SH-SY5Y (cell line): ENCODE measurements at regions not wholly inside any gene's neighbourhood (a gene's known extent, or its start where the extent isn't known, plus 50 kb on each side); places are given as distances from the start of the nearest gene placed in this dataset.

ENCODE experiments used
- GATA2 ChIP-seq: IDR thresholded peaks from 2 replicates; pipeline ENCODE4 v1.6.1; 2011; ENCODE audit warnings: mild to moderate bottlenecking, low read depth, low read length
- GATA3 ChIP-seq: IDR thresholded peaks from 2 replicates; pipeline ENCODE4 v1.6.1; 2011; ENCODE audit warnings: low read depth, mild to moderate bottlenecking, low read length, moderate library complexity

GRCh38 chr2:37790019-37790418 lies 118.6 kb upstream of the CDC42EP3 start:
- no peak for TF ChIP-seq GATA2
- TF ChIP-seq GATA3, result no peak
